GM21576 (cell line): ENCODE measurements at regions not wholly inside any gene's neighbourhood (a gene's known extent, or its start where the extent isn't known, plus 50 kb on each side); places are given as distances from the start of the nearest gene placed in this dataset.

Experiments used
- ATAC-seq: cut with Tn5 transposase; IDR thresholded peaks from one replicate; pipeline ENCODE4 v1.9.1; 2021; ENCODE audit warnings: mild to moderate bottlenecking, moderate library complexity; ENCODE audit not compliant: unreplicated experiment

GRCh38 chr20:50339466-50339901 lies 148.9 kb downstream of the CEBPB start:
- ATAC-seq, result no peak

GRCh38 chr20:50340541-50340940 lies 149.9 kb downstream of the CEBPB start:
- ATAC-seq, result no peak

GRCh38 chr20:50341050-50341449 lies 150.4 kb downstream of the CEBPB start:
- no peak for ATAC-seq

- no peak for ATAC-seq
These were observed 151.4 kb downstream of the CEBPB start for GRCh38 chr20:50341880-50342637.

- ATAC-seq, result no peak
These were observed 152.0 kb downstream of the CEBPB start for GRCh38 chr20:50342638-50343102.

- no peak for ATAC-seq
These were observed 152.5 kb downstream of the CEBPB start for GRCh38 chr20:50343125-50343489.

GRCh38 chr20:50343490-50344179 lies 153.0 kb downstream of the CEBPB start:
- ATAC-seq, result no peak

GRCh38 chr20:50344232-50345071 lies 153.8 kb downstream of the CEBPB start:
- no peak for ATAC-seq

- no peak for ATAC-seq
These were observed 155.2 kb downstream of the CEBPB start for GRCh38 chr20:50345712-50346373.

GRCh38 chr20:50346374-50347283 lies 156.0 kb downstream of the CEBPB start:
- no peak for ATAC-seq

- no peak for ATAC-seq
These were observed 156.8 kb downstream of the CEBPB start for GRCh38 chr20:50347284-50348063.

GRCh38 chr20:50348096-50348495 lies 157.5 kb downstream of the CEBPB start:
- no peak for ATAC-seq

GRCh38 chr20:50350510-50351249 lies 159.5 kb upstream of the PTPN1 start:
- ATAC-seq, result no peak

- no peak for ATAC-seq
These were observed 158.6 kb upstream of the PTPN1 start for GRCh38 chr20:50351541-50351940.

GRCh38 chr20:50353289-50353961 lies 156.8 kb upstream of the PTPN1 start:
- ATAC-seq, result no peak

GRCh38 chr20:50354721-50355589 lies 155.2 kb upstream of the PTPN1 start:
- ATAC-seq, result no peak
